ENCODE measurements at regions not wholly inside any gene's neighbourhood (a gene's known extent, or its start where the extent isn't known, plus 50 kb on each side); places are given as distances from the start of the nearest gene placed in this dataset.

GRCh38 chr5:67561151-67561932 is 364.7 kb upstream of the CD180 start:
- Mint-ChIP-seq H3K4me1 (no peaks in the 10 kb centered on the region), H3K36me3 (ENCODE audit: low read depth) (peaks cover 7% of the 10 kb centered on the region), H3K27ac (no peak overlapping the region), H3K4me3 (no peak overlapping the region), H3K27me3 (ENCODE audit: low read depth) (no peaks in the 10 kb centered on the region), H3K9me3 (peaks cover 31% of the 10 kb centered on the region)
- TF ChIP-seq, protein P1, sequence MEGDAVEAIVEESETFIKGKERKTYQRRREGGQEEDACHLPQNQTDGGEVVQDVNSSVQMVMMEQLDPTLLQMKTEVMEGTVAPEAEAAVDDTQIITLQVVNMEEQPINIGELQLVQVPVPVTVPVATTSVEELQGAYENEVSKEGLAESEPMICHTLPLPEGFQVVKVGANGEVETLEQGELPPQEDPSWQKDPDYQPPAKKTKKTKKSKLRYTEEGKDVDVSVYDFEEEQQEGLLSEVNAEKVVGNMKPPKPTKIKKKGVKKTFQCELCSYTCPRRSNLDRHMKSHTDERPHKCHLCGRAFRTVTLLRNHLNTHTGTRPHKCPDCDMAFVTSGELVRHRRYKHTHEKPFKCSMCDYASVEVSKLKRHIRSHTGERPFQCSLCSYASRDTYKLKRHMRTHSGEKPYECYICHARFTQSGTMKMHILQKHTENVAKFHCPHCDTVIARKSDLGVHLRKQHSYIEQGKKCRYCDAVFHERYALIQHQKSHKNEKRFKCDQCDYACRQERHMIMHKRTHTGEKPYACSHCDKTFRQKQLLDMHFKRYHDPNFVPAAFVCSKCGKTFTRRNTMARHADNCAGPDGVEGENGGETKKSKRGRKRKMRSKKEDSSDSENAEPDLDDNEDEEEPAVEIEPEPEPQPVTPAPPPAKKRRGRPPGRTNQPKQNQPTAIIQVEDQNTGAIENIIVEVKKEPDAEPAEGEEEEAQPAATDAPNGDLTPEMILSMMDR (IDR thresholded peaks at IDR 0.05; ENCODE audit: unreplicated experiment in 3 of 3): no peak

DNA sequence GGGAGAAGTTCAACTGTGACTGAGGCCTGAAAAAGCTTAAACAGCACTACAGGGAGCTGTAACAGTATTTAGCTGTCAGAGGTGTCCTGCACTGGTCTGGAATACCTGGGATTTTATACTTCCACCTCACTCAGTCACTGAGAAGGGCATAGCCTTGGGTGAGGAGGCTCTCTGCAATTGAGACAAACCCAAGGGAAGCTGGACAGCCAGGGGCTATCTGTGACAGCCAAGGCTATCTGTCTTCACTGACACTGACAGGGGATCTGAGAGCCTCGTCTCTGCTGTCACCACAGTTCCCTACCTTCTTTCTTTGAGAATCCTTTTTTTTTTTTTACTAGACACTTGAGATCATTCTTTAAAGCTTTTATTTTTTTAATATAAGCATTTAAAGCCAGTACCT is 356.2 kb upstream of the CD180 start:
- Mint-ChIP-seq H3K4me1 (peaks cover 6% of the 10 kb centered on the region), H3K9me3 (no peaks in the 10 kb centered on the region)

GRCh38 chr5:67549947-67550346 is 353.3 kb upstream of the CD180 start:
- H3K27ac Mint-ChIP-seq: no peak overlapping the region
- H3K27me3 Mint-ChIP-seq (ENCODE audit: low read depth): no peaks in the 10 kb centered on the region
- no peak overlapping the region for H3K4me3 Mint-ChIP-seq
- H3K36me3 Mint-ChIP-seq (ENCODE audit: low read depth): no peaks in the 10 kb centered on the region
- peaks cover 2% of the 10 kb centered on the region for H3K9me3 Mint-ChIP-seq
- peaks cover 6% of the 10 kb centered on the region for H3K4me1 Mint-ChIP-seq
- TF ChIP-seq, protein P1 (IDR thresholded peaks at IDR 0.05; ENCODE audit: unreplicated experiment in 3 of 3): no peak

More for the DNA sequence above, 356.2 kb upstream of the CD180 start:
- Mint-ChIP-seq H3K36me3 (ENCODE audit: low read depth) (no peaks in the 10 kb centered on the region), H3K27ac (no peak overlapping the region), H3K27me3 (ENCODE audit: low read depth) (no peaks in the 10 kb centered on the region), H3K4me3 (no peak overlapping the region)
- TF ChIP-seq, protein P1 (IDR thresholded peaks at IDR 0.05; ENCODE audit: unreplicated experiment in 3 of 3): no peak

DNA sequence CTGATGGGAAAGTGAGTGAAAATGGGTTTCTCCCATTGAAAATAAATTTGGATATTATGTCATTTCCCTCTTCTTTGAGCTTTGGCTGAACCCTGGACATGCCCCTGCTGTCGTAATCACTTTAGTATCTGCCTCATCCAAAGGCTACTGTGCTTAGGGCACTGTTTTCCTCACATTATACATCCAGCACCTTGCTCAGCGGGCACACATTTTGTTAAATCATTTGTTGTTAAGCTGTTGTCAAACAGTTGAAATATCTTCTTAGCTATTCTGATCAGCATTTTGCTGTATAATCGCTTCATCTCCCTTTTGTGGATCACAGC is 352.7 kb upstream of the CD180 start:
- no peaks in the 10 kb centered on the region for H3K27me3 Mint-ChIP-seq (ENCODE audit: low read depth)
- H3K27ac Mint-ChIP-seq: peak overlapping the region in 2 of 3 experiments; percentile 11 to 15
- H3K9me3 Mint-ChIP-seq: peaks cover 2% of the 10 kb centered on the region
- H3K4me3 Mint-ChIP-seq: no peak overlapping the region
- TF ChIP-seq, protein P1 (IDR thresholded peaks at IDR 0.05; ENCODE audit: unreplicated experiment in 3 of 3): no peak
- H3K4me1 Mint-ChIP-seq: peaks cover 6% of the 10 kb centered on the region
- no peaks in the 10 kb centered on the region for H3K36me3 Mint-ChIP-seq (ENCODE audit: low read depth)

DNA sequence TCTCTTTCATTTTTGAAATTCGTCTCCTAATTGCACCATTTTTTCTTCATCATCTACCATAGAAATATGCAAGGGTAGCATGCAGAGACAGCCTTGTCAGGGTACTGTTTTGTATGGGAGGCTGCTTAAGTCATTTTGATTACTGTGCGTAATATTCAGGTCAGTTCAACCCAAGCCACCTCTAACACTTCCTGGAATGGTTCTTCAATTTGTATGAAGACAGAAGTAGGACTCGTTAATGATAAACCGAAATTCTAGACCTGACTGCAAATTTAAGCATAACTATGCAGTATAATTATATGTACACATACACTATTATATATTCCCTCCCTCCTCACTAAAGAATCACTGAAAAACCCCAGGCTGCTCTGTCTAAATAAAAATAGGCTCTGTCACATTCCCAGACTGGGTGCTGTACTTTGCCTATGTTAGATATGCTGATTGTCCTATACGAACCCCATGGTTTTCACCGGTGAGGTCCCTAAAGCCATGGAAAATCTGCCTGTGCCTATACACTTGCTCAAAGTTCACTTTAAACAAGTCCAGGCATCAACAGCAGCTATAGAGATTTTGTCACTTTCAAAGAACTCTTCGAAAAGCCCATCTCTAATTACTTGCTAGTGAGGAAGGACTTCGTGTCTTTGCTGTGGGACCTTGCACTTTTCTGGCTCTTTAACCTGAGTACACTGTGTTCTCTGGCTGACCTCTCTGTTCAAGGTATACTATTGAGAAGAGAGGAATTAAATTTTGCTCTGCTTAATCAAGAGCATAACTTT is 352.1 kb upstream of the CD180 start:
- Mint-ChIP-seq H3K27ac (peak overlapping the region in 2 of 3 experiments; percentile 11 to 66), H3K9me3 (peaks cover 2% of the 10 kb centered on the region), H3K4me1 (peaks cover 6% of the 10 kb centered on the region), H3K36me3 (ENCODE audit: low read depth) (no peaks in the 10 kb centered on the region), H3K4me3 (no peak overlapping the region), H3K27me3 (ENCODE audit: low read depth) (no peaks in the 10 kb centered on the region)
- TF ChIP-seq, protein P1 (IDR thresholded peaks at IDR 0.05; ENCODE audit: unreplicated experiment in 3 of 3): no peak

Data from nephron (organoid).